A673 (cell line): ENCODE measurements at regions not wholly inside any gene's neighbourhood (a gene's known extent, or its start where the extent isn't known, plus 50 kb on each side); places are given as distances from the start of the nearest gene placed in this dataset.

Experiments
- BruUV-seq: library from RNA; stranded (reverse); fragments of 400-500 nt; replicated peaks from 2 replicates; lab custom pipeline; 2021; lab: Mats Ljungman, UMichigan
- CTCF ChIA-PET: fragments of 300-600 bp; sonication (Branson Sonifier 250); formaldehyde crosslinking; loops from one replicate; lab custom pipeline; 2022; ENCODE audit warnings: antibody characterized with exemption; lab: Charles Lee
- POLR2A ChIA-PET: fragments of 300-600 bp; sonication (Branson Sonifier 250); formaldehyde crosslinking; loops from one replicate; lab custom pipeline; 2022; ENCODE audit warnings: antibody characterized with exemption; ENCODE audit not compliant: low non-redundant PET; lab: Charles Lee
- DNase-seq: peaks from one replicate; pipeline ENCODE4 v3.0.0-alpha.2; 2015; ENCODE audit warnings: low spot score
- H3K27ac ChIP-seq: fragments of 200-600 bp; sonication (generic); 2 replicates; pipeline ENCODE4 v1.5.1; 2016; ENCODE audit warnings: mixed run types, low read depth, mild to moderate bottlenecking, mixed read lengths, antibody characterized with exemption, low read length; ENCODE audit not compliant: poor library complexity, severe bottlenecking
- H3K27me3 ChIP-seq: fragments of 200-600 bp; sonication (generic); replicated peaks from 2 replicates; pipeline ENCODE4 v1.6.1; 2017; ENCODE audit warnings: mixed run types, low read depth, mild to moderate bottlenecking, mixed read lengths, antibody characterized with exemption, low read length; ENCODE audit not compliant: insufficient read depth, poor library complexity
- H3K36me3 ChIP-seq: fragments of 200-600 bp; sonication (generic); 2 replicates; pipeline ENCODE4 v1.6.1; 2016; ENCODE audit warnings: mixed run types, mild to moderate bottlenecking, mixed read lengths, antibody characterized with exemption, low read length; ENCODE audit not compliant: insufficient read depth, poor library complexity, severe bottlenecking
- H3K4me1 ChIP-seq: fragments of 200-600 bp; sonication (generic); 2 replicates; pipeline ENCODE4 v1.6.1; 2017; ENCODE audit warnings: mixed run types, mild to moderate bottlenecking, mixed read lengths, antibody characterized with exemption, low read length; ENCODE audit not compliant: insufficient read depth, poor library complexity, severe bottlenecking
- H3K4me3 ChIP-seq: fragments of 200-600 bp; sonication (generic); 2 replicates; pipeline ENCODE4 v1.5.1; 2016; ENCODE audit warnings: low read depth, mixed run types, mild to moderate bottlenecking, mixed read lengths, low read length; ENCODE audit not compliant: poor library complexity, severe bottlenecking
- H3K9me3 ChIP-seq: fragments of 200-600 bp; sonication (generic); 2 replicates; pipeline ENCODE4 v1.6.1; 2016; ENCODE audit warnings: mixed run types, low read depth, mild to moderate bottlenecking, mixed read lengths, antibody characterized with exemption, low read length; ENCODE audit not compliant: poor library complexity, severe bottlenecking
- CTCF ChIP-seq: fragments of 300-800, 200-600 bp; sonication (generic); conservative IDR thresholded peaks from 2 replicates; pipeline ENCODE4 v1.5.1; 2017; ENCODE audit warnings: low read depth, mild to moderate bottlenecking, antibody characterized with exemption, low read length, moderate library complexity, mixed read lengths
- EZH2 ChIP-seq: fragments of 200-600 bp; sonication (generic); IDR thresholded peaks from 2 replicates; pipeline ENCODE4 v1.6.1; 2017; ENCODE audit warnings: borderline replicate concordance, low read depth, mild to moderate bottlenecking, mixed read lengths, antibody characterized with exemption, low read length; ENCODE audit not compliant: poor library complexity, severe bottlenecking
- intact Hi-C: fragments of 100-400 bp; cut with micrococcal nuclease; formaldehyde crosslinking; loops from one replicate; pipeline ENCODE4 v1.10.0; 2022; ENCODE audit not compliant: unreplicated experiment

DNA sequence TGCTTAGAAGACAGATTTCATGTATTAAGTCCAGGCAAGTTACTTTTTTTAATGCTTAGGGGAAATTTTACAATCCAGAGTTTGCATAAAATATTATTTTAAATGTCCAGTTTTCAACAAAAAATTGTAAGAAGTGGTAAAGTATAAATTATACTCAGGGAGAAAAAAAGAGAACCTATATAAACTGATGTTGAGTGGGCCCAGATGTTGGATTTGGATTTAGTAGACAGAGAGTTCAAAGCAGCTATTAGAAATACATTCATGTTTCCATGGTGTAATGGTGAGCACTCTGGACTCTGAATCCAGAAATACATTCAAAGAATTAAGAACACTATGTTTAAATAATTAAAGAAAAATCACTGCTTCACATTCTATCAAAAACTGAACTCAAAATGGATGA is 349.9 kb upstream of the ZNF507 start:
- no TSS peak for BruUV-seq
- no peaks in the 10 kb centered on the region for H3K9me3 ChIP-seq
- POLR2A ChIA-PET = no interaction called here

GRCh38 chr19:32010071-32010470 is 335.3 kb upstream of the ZNF507 start:
- Histone ChIP-seq H3K4me3 (no peak overlapping the region), H3K36me3 (no peaks in the 10 kb centered on the region), H3K4me1 (no peaks in the 10 kb centered on the region), H3K9me3 (no peaks in the 10 kb centered on the region), H3K27ac (no peak overlapping the region), H3K27me3 (no peaks in the 10 kb centered on the region)
- intact Hi-C loops = no loop called here
- TF ChIP-seq EZH2 (no peak), CTCF (no peak)
- ChIA-PET POLR2A (no interaction called here), CTCF (no interaction called here)
- no TSS peak for BruUV-seq
- no peak for DNase-seq

More for the DNA sequence above, 349.9 kb upstream of the ZNF507 start:
- TF ChIP-seq CTCF (no peak), EZH2 (no peak)
- H3K36me3 ChIP-seq = no peaks in the 10 kb centered on the region
- no peaks in the 10 kb centered on the region for H3K4me1 ChIP-seq
- H3K27me3 ChIP-seq = no peaks in the 10 kb centered on the region
- DNase-seq = no peak
- CTCF ChIA-PET = no interaction called here
- H3K27ac ChIP-seq = no peak overlapping the region
- intact Hi-C loops = no loop called here
- H3K4me3 ChIP-seq = no peak overlapping the region

DNA sequence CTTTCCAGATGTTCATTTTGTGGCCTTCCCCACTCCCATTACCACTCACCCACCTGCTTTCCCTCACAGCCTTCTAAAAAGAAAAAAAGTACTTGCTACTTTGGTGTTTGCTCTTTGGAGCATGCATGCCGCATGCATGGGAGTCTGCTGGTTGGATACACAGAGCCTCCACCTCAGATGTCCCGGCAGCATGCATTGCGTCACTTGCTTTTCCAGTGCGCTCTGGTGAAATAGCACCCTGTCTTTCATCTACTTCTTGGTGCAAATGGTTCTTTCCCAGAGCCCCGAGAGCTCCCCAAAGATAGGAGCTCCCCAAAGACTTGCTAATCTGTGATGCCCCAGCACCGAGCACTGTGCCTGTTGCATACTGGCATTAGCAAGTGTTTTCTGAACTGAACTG is 333.2 kb upstream of the ZNF507 start:
- POLR2A ChIA-PET = no interaction called here
- Histone ChIP-seq H3K9me3 (no peaks in the 10 kb centered on the region), H3K36me3 (no peaks in the 10 kb centered on the region), H3K4me1 (peaks cover under 1% of the 10 kb centered on the region), H3K27ac (no peak overlapping the region), H3K4me3 (no peak overlapping the region), H3K27me3 (no peaks in the 10 kb centered on the region)
- DNase-seq = no peak
- TF ChIP-seq CTCF = no peak
- no peak for TF ChIP-seq EZH2
- BruUV-seq = no TSS peak
- intact Hi-C loops = no loop called here
- CTCF ChIA-PET = no interaction called here
